Hematopoietic multipotent progenitor cell treated with erythropoietin and hydrocortisone succinate and interleukin-3 and kit ligand, for 15 days (in vitro differentiated cells): ENCODE measurements at regions not wholly inside any gene's neighbourhood (a gene's known extent, or its start where the extent isn't known, plus 50 kb on each side); places are given as distances from the start of the nearest gene placed in this dataset.

Experiments
- DNase-seq: peaks from one replicate; pipeline ENCODE4 v3.0.0-alpha.2; 2015; ENCODE audit warnings: low spot score

DNA sequence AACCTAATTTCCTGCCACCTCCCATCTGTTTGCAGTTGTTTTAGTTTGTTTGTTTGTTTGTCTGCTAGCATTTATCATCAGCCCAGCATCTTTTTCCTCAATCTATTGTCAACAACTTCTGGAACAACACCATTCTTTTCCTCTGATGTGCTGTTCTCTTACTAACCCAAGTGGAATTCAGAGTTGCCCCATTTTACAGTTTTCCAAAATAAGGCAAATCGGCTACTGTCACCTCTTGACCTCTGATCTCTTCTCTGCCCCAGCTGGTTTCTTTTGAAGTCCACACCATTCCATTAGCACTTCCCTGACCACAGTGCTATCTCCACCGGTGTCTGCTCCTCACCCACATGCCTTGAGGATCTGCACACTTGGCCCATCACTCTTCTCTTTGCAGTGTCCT is 102.4 kb downstream of the EFNB2 start:
- DNase-seq = no peak

DNA sequence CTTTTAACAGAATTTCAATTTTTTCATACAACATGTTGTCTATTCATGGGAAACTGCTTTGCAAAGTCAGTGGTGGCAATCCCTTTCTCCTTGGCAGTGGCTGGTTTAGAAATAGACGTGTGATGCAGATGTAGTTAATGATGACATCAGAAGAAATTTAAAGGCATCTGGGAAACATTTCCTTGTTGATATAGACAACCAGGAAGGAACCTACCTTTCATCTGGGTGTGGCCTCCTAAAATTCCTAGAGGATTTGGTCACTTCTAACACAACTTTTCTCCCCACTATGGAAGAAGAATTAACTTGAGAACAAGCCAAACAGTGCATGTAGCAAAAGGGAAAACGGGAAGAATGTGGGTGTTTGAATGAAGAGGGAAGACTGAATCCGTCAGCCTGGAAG is 102.8 kb downstream of the EFNB2 start:
- DNase-seq = no peak

- DNase-seq = no peak
These were observed 108.6 kb downstream of the EFNB2 start for GRCh38 chr13:106426909-106427308.

DNA sequence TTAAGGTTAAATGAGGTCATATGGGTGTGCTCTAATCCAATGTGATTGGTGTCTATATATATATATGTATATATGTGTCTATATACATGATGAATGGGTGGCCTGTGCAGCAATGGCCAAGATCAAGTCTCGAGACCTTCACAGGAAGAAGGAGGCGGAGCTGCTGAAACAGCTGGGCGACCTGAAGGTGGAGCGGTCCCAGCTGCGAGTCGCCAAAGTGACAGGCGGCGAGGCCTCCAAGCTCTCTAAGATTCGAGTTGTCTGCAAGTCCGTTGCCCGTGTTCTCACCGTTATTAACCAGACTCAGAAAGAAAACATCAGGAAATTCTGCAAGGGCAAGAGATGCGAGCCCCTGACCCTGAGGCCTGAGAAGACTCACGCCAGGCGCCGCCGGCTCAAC is 109.8 kb downstream of the EFNB2 start:
- no peak for DNase-seq

- no peak for DNase-seq
These were observed 110.7 kb downstream of the EFNB2 start for GRCh38 chr13:106424805-106425204.

- no peak for DNase-seq
These were observed 111.9 kb downstream of the EFNB2 start for GRCh38 chr13:106423530-106423929.

- no peak for DNase-seq
These were observed 116.9 kb downstream of the EFNB2 start for GRCh38 chr13:106418556-106418955.

DNA sequence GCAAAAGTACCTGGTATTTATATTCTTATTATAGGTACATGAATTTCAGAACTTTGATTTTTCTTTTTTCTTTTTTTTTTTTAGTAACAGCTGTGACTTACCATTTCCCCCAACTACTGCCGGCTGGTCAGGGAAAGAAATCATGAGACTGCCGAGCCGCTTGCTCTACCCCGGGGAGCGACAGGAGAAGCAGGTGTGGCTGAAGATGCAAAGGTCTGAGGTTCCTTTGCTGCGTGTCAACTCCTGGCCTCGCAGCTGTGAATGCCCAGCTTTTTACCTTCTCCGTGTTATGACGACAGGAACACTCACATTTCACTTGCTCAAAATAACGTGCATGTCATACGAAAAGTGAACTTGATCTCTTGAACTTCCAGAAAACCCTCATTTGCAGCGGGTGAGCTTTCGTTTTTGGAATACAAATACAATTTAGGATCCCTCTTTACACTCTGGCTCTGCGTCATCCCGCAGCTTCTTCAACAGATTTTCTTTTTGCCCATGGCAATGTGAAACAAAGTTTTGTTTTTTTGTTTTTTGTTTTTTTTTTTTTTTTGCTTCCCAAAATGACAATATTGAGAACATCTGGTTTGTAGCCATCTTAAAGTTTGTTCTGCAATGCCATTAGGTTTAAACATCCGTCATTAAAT is 117.9 kb downstream of the EFNB2 start:
- no peak for DNase-seq

DNA sequence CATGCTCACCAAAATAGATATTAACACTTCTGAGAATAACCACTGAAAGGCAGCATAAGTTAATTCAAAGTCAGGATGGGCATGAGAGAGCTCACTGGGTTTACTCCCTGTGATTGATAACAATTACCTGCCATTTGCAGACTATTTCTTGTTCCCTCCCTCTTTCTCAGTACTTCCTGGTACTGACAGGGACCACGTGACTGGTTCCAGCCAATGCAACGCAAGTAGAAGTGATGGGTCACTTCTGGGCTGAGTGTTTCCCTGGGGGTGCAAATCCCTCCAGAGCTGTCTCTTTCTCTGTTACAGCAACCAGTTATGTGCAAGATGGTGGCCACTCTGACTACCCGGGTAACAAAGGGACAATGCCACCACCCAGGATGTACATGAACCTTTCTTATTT is 118.8 kb downstream of the EFNB2 start:
- no peak for DNase-seq

GRCh38 chr13:106415971-106416370 is 119.5 kb downstream of the EFNB2 start:
- no peak for DNase-seq

GRCh38 chr13:106415442-106415841 is 120.0 kb downstream of the EFNB2 start:
- DNase-seq = no peak

GRCh38 chr13:106407338-106407737 is 128.1 kb downstream of the EFNB2 start:
- DNase-seq = no peak

DNA sequence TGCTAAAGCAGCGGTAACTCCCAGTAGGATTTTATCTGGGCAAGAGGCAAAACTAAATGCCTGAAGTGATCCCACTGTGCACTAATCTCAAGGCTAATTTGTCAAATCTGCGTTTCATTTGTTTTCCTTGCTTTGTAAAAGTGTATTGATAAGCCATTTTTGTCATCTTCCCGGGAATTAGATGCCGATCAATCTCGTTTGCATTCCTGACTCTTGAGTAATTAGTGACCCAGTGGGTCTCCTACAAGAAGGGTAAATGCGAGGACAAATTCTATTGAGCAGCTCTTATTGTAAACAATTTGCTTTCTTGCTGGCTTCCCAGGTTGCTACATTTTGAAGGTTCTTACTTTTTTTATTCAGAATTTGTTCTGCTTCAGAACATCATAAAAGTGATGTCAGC is 129.7 kb downstream of the EFNB2 start:
- DNase-seq = no peak

GRCh38 chr13:106403280-106403679 is 132.2 kb downstream of the EFNB2 start:
- DNase-seq = no peak

- DNase-seq = no peak
These were observed 132.6 kb downstream of the EFNB2 start for GRCh38 chr13:106402866-106403265.

- no peak for DNase-seq
These were observed 134.4 kb downstream of the EFNB2 start for GRCh38 chr13:106401081-106401480.

DNA sequence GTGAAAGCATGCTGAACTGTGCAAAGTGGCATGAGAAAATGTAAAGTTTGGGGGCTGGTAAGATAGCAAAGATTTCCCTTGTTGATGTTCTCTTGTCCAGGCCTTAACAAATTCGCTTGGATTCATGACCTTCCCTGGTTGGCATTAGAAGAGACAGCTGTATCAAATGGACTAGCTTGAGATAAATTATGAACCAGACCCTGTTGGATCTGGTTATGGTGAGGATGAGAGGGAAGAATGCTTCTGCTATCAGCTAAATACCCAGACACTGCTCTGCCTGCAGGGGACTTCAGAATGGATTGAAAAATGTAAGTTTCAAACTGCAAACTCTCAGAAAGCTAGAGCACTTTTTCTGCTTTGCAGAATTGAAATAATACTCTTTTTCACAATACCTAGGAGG is 135.2 kb downstream of the EFNB2 start:
- no peak for DNase-seq

DNA sequence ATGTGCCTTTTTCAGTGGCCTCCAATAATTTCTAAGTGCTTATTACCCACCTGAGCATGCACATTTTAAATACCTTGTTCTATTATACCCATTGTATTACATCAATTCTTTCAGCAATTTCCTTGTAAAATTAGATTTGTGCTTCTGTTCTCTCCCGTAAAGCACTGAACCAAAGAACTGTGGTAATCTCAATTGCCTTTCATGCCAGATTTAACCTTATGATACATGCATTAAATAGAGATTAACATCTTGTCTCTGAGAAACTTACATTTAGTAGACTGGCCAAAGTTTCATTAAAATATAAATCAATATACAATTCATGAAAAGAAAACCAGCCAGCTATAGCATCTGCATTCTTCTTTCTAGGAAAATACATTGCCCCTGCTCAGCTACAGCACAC is 137.2 kb downstream of the EFNB2 start:
- no peak for DNase-seq

DNA sequence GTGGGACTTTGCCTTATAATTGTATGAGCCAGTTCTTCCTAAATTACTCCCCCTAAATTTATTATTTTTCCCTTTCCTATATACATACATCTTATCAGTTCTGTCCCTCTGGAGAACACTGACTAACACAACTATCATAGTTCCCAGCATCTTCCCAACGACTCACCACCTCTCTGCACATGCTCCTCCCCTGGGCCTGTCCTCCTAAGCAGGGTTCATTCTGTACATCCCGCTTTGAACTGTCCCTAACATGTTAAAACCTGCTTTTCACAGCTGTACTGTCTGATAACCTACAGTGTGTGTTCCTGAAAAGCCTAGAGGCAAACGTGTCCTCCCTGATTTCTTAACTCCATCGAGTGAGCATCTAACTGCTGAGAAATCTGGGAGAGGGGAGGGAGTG is 141.7 kb downstream of the EFNB2 start:
- DNase-seq = no peak

GRCh38 chr13:106391681-106392080 is 143.8 kb downstream of the EFNB2 start:
- DNase-seq = no peak

DNA sequence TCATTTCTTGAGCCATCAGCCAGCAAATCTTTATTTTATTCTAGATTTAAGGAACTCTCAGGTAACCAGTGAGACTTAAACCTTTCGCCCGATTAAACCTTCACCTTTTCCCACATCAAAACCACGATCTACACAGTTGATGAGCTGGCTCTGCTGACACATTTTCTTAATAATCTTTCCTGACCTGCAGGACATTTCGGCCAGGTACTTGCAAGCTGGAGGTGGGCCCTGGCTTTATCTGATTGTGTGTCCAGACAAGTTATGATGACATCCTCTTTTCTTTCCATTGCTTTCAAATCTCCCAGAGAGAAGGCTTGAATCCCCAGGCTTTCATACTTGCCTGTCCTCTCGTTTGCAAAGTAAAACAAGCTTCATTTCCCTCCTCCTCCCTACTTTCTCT is 144.2 kb downstream of the EFNB2 start:
- no peak for DNase-seq

- DNase-seq = no peak
These were observed 145.1 kb downstream of the EFNB2 start for GRCh38 chr13:106390367-106390766.

DNA sequence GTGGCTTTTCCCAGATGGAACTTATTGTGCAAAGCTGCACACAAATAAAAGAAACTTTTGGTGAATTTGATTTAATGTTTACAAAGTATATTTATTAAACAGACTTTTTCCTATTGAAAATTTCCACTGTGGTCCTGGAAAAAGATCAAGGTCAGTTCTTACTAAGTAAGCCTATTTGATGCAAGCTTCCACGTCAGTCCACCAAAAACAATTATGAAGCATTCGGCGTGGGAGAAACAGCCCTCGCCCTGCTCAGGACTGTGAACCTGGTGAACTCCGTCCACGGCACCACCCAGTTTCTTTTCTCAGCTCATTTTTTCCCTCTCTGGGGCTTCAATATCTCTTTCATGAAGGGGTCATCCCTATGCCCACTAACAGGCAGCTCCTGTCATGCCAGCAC is 149.8 kb downstream of the EFNB2 start:
- DNase-seq = no peak

DNA sequence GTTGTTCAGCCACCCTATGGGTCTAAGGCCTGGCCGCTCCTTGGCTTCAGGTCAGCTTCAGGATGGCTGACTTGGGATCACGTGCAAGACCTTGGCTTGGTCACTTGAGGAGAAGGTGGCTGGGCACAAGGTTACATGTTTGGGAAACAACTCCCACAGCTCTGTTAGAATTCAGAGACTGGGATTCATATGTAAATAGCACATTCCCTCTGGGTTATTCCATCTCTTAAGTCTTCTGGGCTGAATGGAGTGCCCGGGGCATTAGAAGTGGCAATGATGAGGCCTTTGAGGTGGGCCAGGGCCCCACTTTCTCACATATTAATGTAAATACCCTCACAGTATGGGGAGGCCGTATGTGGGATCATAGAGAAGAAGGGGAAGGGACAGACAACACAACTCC is 150.9 kb downstream of the EFNB2 start:
- no peak for DNase-seq

GRCh38 chr13:106383791-106384190 is 151.7 kb downstream of the EFNB2 start:
- no peak for DNase-seq
